ENCODE measurements at regions not wholly inside any gene's neighbourhood (a gene's known extent, or its start where the extent isn't known, plus 50 kb on each side); places are given as distances from the start of the nearest gene placed in this dataset.
A peak's percentile ranks its signal among the peaks of the same experiment; 100 is the strongest.

DNA sequence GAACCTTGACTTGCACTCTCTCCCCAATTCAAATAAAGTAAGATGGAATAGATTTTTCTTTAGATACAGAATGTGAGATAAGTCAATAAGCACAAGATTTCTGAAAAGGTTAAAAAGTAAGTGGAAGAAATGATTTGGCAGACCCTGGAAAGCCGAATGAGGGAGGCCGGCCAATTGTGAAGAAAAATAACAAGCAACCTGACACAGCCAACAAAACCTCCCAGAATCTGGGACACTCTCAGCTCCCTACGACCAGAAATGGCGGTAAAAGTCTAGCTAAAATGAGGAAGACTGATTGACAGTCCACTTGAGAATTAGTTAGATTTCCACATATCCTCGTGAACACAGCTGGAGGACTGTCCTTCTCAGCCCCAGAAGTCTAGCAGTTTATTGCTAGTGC, 85.4 kb downstream of the KLF12 start:
- BruUV-seq (replicated peaks) = no TSS peak
- Mint-ChIP-seq H3K27me3 (ENCODE audit: insufficient read depth, unreplicated experiment) (no peaks in the 10 kb centered on the region), H3K9me3 (ENCODE audit: unreplicated experiment) (no peaks in the 10 kb centered on the region), H3K4me3 (ENCODE audit: unreplicated experiment) (no peak overlapping the region), H3K27ac (ENCODE audit: unreplicated experiment) (peak overlapping the region; percentile 88), H3K36me3 (ENCODE audit: insufficient read depth, unreplicated experiment) (no peaks in the 10 kb centered on the region), H3K4me1 (ENCODE audit: low read depth, unreplicated experiment) (peaks cover 28% of the 10 kb centered on the region)
- Histone ChIP-seq H3K27me3 (replicated peaks; ENCODE audit: control insufficient read depth, insufficient read depth, low read length) (no peaks in the 10 kb centered on the region), H3K4me3 (ENCODE audit: low read depth, low read length) (no peak overlapping the region), H3K9me3 (no peaks in the 10 kb centered on the region), H3K36me3 (ENCODE audit: control insufficient read depth, insufficient read depth, low read length) (no peaks in the 10 kb centered on the region), H3K4me1 (peaks cover 16% of the 10 kb centered on the region)
- POLR2A ChIA-PET = interaction anchor here (0.5 kb wide), 1 partner anchor 82 kb away, joined by 4 read pairs; no protein-coding TSS in a partner anchor
- DNase-seq = no peak
- CTCF ChIA-PET = no interaction called here
- TF ChIP-seq, protein P1, sequence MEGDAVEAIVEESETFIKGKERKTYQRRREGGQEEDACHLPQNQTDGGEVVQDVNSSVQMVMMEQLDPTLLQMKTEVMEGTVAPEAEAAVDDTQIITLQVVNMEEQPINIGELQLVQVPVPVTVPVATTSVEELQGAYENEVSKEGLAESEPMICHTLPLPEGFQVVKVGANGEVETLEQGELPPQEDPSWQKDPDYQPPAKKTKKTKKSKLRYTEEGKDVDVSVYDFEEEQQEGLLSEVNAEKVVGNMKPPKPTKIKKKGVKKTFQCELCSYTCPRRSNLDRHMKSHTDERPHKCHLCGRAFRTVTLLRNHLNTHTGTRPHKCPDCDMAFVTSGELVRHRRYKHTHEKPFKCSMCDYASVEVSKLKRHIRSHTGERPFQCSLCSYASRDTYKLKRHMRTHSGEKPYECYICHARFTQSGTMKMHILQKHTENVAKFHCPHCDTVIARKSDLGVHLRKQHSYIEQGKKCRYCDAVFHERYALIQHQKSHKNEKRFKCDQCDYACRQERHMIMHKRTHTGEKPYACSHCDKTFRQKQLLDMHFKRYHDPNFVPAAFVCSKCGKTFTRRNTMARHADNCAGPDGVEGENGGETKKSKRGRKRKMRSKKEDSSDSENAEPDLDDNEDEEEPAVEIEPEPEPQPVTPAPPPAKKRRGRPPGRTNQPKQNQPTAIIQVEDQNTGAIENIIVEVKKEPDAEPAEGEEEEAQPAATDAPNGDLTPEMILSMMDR (IDR thresholded peaks at IDR 0.05; ENCODE audit: insufficient read depth in 1 of 2, low read depth in 1 of 2, low read length in 1 of 2, severe bottlenecking in 1 of 2, unreplicated experiment in 1 of 2) = no peak
- intact Hi-C loops (cut with micrococcal nuclease; ENCODE audit: unreplicated experiment) = loop anchor here (2.0 kb wide), 1 partner anchor 86 kb away; the partner anchor contains the start of gene KLF12

DNA sequence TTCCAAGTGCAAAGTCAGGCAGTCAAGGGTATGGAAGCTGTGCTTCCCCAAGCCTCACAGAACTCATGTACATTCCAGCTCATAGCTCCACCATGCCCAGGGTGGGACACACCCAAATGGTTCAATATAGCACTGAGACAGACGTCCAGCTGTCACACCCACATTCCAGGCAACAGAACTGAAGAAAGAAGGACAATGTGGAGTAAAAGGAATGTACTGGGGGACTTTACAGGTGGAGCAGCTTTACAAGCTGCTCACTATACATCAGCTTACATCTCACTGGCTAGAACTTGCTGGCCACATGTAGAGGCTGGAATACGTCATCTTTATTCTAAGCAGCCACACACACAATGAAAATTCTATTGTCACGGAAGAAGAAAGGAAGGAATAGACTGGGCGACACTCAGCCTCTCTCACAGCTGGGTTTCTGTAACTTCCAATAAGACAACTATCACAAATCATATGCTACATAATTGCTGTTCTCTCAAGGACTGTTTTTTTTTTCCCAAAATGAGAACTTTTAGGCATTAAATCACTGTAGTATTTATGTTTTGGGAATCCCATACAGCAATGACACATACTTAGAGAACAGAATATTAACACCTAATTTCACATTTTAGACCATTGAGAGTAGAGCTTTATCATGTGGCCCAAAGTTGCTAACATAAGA, 86.1 kb downstream of the KLF12 start:
- ChIA-PET POLR2A (interaction anchor here (0.5 to 1.1 kb wide), 3 partner anchors 23 to 86 kb away, joined by 3 to 4 read pairs (median 4); partner anchors contain the start of gene KLF12), CTCF (interaction anchor here (1.4 kb wide), 1 partner anchor 239 kb away, joined by 11 read pairs; no protein-coding TSS in a partner anchor)
- no peak overlapping the region for H3K4me3 ChIP-seq (ENCODE audit: low read depth, low read length)
- no peaks in the 10 kb centered on the region for H3K9me3 ChIP-seq
- peaks cover 16% of the 10 kb centered on the region for H3K4me1 ChIP-seq
- H3K27me3 ChIP-seq (replicated peaks; ENCODE audit: control insufficient read depth, insufficient read depth, low read length) = no peaks in the 10 kb centered on the region
- no peaks in the 10 kb centered on the region for H3K36me3 Mint-ChIP-seq (ENCODE audit: insufficient read depth, unreplicated experiment)
- TF ChIP-seq, protein P1 (IDR thresholded peaks at IDR 0.05; ENCODE audit: insufficient read depth in 1 of 2, low read depth in 1 of 2, low read length in 1 of 2, severe bottlenecking in 1 of 2, unreplicated experiment in 1 of 2) = no peak
- DNase-seq = peak; percentile 74 to 83
- H3K27me3 Mint-ChIP-seq (ENCODE audit: insufficient read depth, unreplicated experiment) = no peaks in the 10 kb centered on the region
- no peaks in the 10 kb centered on the region for H3K36me3 ChIP-seq (ENCODE audit: control insufficient read depth, insufficient read depth, low read length)
- H3K27ac Mint-ChIP-seq (ENCODE audit: unreplicated experiment) = peak overlapping the region; percentile 88
- peaks cover 28% of the 10 kb centered on the region for H3K4me1 Mint-ChIP-seq (ENCODE audit: low read depth, unreplicated experiment)
- intact Hi-C loops (cut with micrococcal nuclease; ENCODE audit: unreplicated experiment) = loop anchor here (2.0 kb wide), 1 partner anchor 87 kb away; the partner anchor contains the start of gene KLF12
- TSS peak; percentile 65 for BruUV-seq (replicated peaks)
- peak overlapping the region; percentile 54 for H3K4me3 Mint-ChIP-seq (ENCODE audit: unreplicated experiment)
- no peaks in the 10 kb centered on the region for H3K9me3 Mint-ChIP-seq (ENCODE audit: unreplicated experiment)

DNA sequence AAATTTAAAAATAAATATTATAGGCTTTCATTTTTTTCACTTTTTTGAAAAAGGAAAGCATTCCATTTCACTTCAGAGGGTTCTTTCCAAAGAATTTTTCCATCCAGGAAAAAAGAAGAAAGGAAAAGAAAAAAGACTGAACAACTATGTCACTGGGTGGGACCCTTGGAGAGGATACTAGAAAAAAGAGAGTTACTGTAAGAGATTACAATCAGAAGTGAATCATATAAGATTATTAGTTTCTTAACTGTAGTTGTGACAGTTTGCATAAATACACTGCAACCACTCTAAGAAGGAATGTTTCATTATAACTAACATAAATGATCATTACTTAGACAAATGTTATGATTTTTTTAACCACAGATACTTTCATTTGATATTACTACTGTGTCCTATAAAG, 87.8 kb downstream of the KLF12 start:
- intact Hi-C loops (cut with micrococcal nuclease; ENCODE audit: unreplicated experiment) = no loop called here
- Mint-ChIP-seq H3K4me1 (ENCODE audit: low read depth, unreplicated experiment) (peaks cover 28% of the 10 kb centered on the region), H3K36me3 (ENCODE audit: insufficient read depth, unreplicated experiment) (no peaks in the 10 kb centered on the region), H3K4me3 (ENCODE audit: unreplicated experiment) (no peak overlapping the region), H3K9me3 (ENCODE audit: unreplicated experiment) (no peaks in the 10 kb centered on the region), H3K27me3 (ENCODE audit: insufficient read depth, unreplicated experiment) (no peaks in the 10 kb centered on the region), H3K27ac (ENCODE audit: unreplicated experiment) (no peak overlapping the region)
- BruUV-seq (replicated peaks) = no TSS peak
- Histone ChIP-seq H3K27me3 (replicated peaks; ENCODE audit: control insufficient read depth, insufficient read depth, low read length) (no peaks in the 10 kb centered on the region), H3K9me3 (no peaks in the 10 kb centered on the region), H3K4me3 (ENCODE audit: low read depth, low read length) (no peak overlapping the region), H3K36me3 (ENCODE audit: control insufficient read depth, insufficient read depth, low read length) (no peaks in the 10 kb centered on the region), H3K4me1 (peaks cover 16% of the 10 kb centered on the region)
- POLR2A ChIA-PET = no interaction called here
- TF ChIP-seq, protein P1 (IDR thresholded peaks at IDR 0.05; ENCODE audit: insufficient read depth in 1 of 2, low read depth in 1 of 2, low read length in 1 of 2, severe bottlenecking in 1 of 2, unreplicated experiment in 1 of 2) = no peak
- CTCF ChIA-PET = interaction anchor here (0.7 kb wide), 1 partner anchor 21 kb away, joined by 3 read pairs; no protein-coding TSS in a partner anchor
- no peak for DNase-seq

All from Caco-2 (cell line).